H9 (cell line): ENCODE measurements at regions not wholly inside any gene's neighbourhood (a gene's known extent, or its start where the extent isn't known, plus 50 kb on each side); places are given as distances from the start of the nearest gene placed in this dataset.

ENCODE experiments used
- DNase-seq: peaks from one replicate; pipeline ENCODE4 v3.0.0-alpha.2; 2017
- H2AFZ ChIP-seq: one replicate; pipeline ENCODE4 v1.6.1; 2013; ENCODE audit warnings: mild to moderate bottlenecking, low read length, control low read depth, moderate library complexity
- H2AK5ac ChIP-seq: 2 replicates; pipeline ENCODE4 v1.6.1; 2013; ENCODE audit warnings: low read length, control low read depth, mixed read lengths; ENCODE audit not compliant: insufficient read length
- H2BK120ac ChIP-seq: one replicate; pipeline ENCODE4 v1.6.1; 2013; ENCODE audit warnings: low read depth, mild to moderate bottlenecking, low read length, control low read depth, inconsistent platforms; ENCODE audit not compliant: poor library complexity, severe bottlenecking
- H2BK12ac ChIP-seq: 2 replicates; pipeline ENCODE4 v1.6.1; 2013; ENCODE audit warnings: low read length, control low read depth, mixed read lengths, low read depth; ENCODE audit not compliant: insufficient read length
- H2BK15ac ChIP-seq: 2 replicates; pipeline ENCODE4 v1.6.1; 2013; ENCODE audit warnings: low read depth, low read length, control low read depth
- H2BK20ac ChIP-seq: one replicate; pipeline ENCODE4 v1.6.1; 2013; ENCODE audit warnings: low read depth, mild to moderate bottlenecking, low read length, control low read depth, inconsistent platforms; ENCODE audit not compliant: poor library complexity, severe bottlenecking
- H2BK5ac ChIP-seq: 2 replicates; pipeline ENCODE4 v1.6.1; 2013; ENCODE audit warnings: low read length, control low read depth, mixed read lengths; ENCODE audit not compliant: insufficient read length
- H3K14ac ChIP-seq: 2 replicates; pipeline ENCODE4 v1.6.1; 2013; ENCODE audit warnings: low read length, control low read depth; ENCODE audit not compliant: insufficient read depth
- H3K18ac ChIP-seq: 2 replicates; pipeline ENCODE4 v1.6.1; 2013; ENCODE audit warnings: low read depth, mild to moderate bottlenecking, mixed read lengths, low read length, control low read depth; ENCODE audit not compliant: insufficient read length
- H3K23ac ChIP-seq: 2 replicates; pipeline ENCODE4 v1.6.1; 2013; ENCODE audit warnings: low read length, control low read depth, mixed read lengths, low read depth; ENCODE audit not compliant: insufficient read length
- H3K23me2 ChIP-seq: 2 replicates; pipeline ENCODE4 v1.6.1; 2013; ENCODE audit warnings: low read depth, mild to moderate bottlenecking, mixed read lengths, low read length, control low read depth; ENCODE audit not compliant: insufficient read length, poor library complexity, severe bottlenecking
- H3K27ac ChIP-seq: 2 replicates; pipeline ENCODE4 v1.5.1; 2013; ENCODE audit warnings: low read length, control low read depth, mixed read lengths, low read depth; ENCODE audit not compliant: insufficient read length
- H3K27me3 ChIP-seq: 2 replicates; pipeline ENCODE4 v1.6.1; 2013; ENCODE audit warnings: low read length, control low read depth, inconsistent platforms; ENCODE audit not compliant: insufficient read depth
- H3K4ac ChIP-seq: 2 replicates; pipeline ENCODE4 v1.6.1; 2013; ENCODE audit warnings: low read depth, mild to moderate bottlenecking, control low read depth, inconsistent platforms, low read length, moderate library complexity
- H3K4me1 ChIP-seq: 2 replicates; pipeline ENCODE4 v1.6.1; 2013; ENCODE audit warnings: low read length, control low read depth, inconsistent platforms; ENCODE audit not compliant: insufficient read depth
- H3K4me2 ChIP-seq: 2 replicates; pipeline ENCODE4 v1.6.1; 2013; ENCODE audit warnings: low read length, control low read depth, mixed read lengths; ENCODE audit not compliant: insufficient read length, insufficient read depth
- H3K56ac ChIP-seq: 2 replicates; pipeline ENCODE4 v1.6.1; 2013; ENCODE audit warnings: low read depth, mild to moderate bottlenecking, mixed read lengths, low read length, control low read depth; ENCODE audit not compliant: insufficient read length
- H3K79me1 ChIP-seq: 2 replicates; pipeline ENCODE4 v1.6.1; 2013; ENCODE audit warnings: low read depth, mild to moderate bottlenecking, moderate library complexity, low read length, control low read depth, inconsistent platforms; ENCODE audit not compliant: insufficient read depth, poor library complexity, severe bottlenecking
- H3K79me2 ChIP-seq: 2 replicates; pipeline ENCODE4 v1.6.1; 2013; ENCODE audit warnings: low read length, control low read depth, inconsistent platforms; ENCODE audit not compliant: insufficient read depth
- H3K9ac ChIP-seq: 2 replicates; pipeline ENCODE4 v1.6.1; 2013; ENCODE audit warnings: low read length, control low read depth, mixed read lengths; ENCODE audit not compliant: insufficient read length; ENCODE audit errors: extremely low read depth
- H3K9me3 ChIP-seq: one replicate; pipeline ENCODE4 v1.6.1; 2013; ENCODE audit warnings: low read depth, low read length, inconsistent platforms; ENCODE audit not compliant: control insufficient read depth
- H3T11ph ChIP-seq: one replicate; pipeline ENCODE4 v1.6.1; 2013; ENCODE audit warnings: mild to moderate bottlenecking, low read length, control low read depth, inconsistent platforms
- H4K20me1 ChIP-seq: one replicate; pipeline ENCODE4 v1.6.1; 2013; ENCODE audit not compliant: control insufficient read depth, insufficient read length, insufficient read depth
- H4K5ac ChIP-seq: 2 replicates; pipeline ENCODE4 v1.6.1; 2013; ENCODE audit warnings: low read depth, mild to moderate bottlenecking, mixed read lengths, low read length, control low read depth; ENCODE audit not compliant: insufficient read length
- H4K8ac ChIP-seq: replicated peaks from 2 replicates; pipeline ENCODE4 v1.6.1; 2013; ENCODE audit warnings: low read length, control low read depth, mixed read lengths, low read depth; ENCODE audit not compliant: insufficient read length
- H4K91ac ChIP-seq: 2 replicates; pipeline ENCODE4 v1.6.1; 2013; ENCODE audit warnings: low read depth, mild to moderate bottlenecking, moderate library complexity, mixed read lengths, low read length, control low read depth; ENCODE audit not compliant: insufficient read length
- H3K27ac Mint-ChIP-seq, 3 experiments: 2 replicates in 2 of 3; 3 replicates in 1 of 3; pipeline ENCODE4 v1.8.0; 2020 to 2021; ENCODE audit warnings: mixed read lengths in 3 of 3, mild to moderate bottlenecking in 1 of 3, moderate library complexity in 1 of 3
- H3K27me3 Mint-ChIP-seq: 2 replicates; pipeline ENCODE4 v1.8.0; 2021; ENCODE audit warnings: low read depth, mild to moderate bottlenecking, moderate library complexity, mixed read lengths
- H3K36me3 Mint-ChIP-seq, 3 experiments: 2 replicates in 2 of 3; 3 replicates in 1 of 3; pipeline ENCODE4 v1.8.0; 2020 to 2021; ENCODE audit warnings: low read depth in 3 of 3, mixed read lengths in 3 of 3; ENCODE audit not compliant: insufficient read depth in 1 of 3
- H3K4me1 Mint-ChIP-seq, 2 experiments: 2 replicates each; pipeline ENCODE4 v1.8.0; 2020; ENCODE audit warnings: mixed read lengths in 2 of 2
- H3K4me3 Mint-ChIP-seq, 2 experiments: 2 replicates in 1 of 2; 3 replicates in 1 of 2; pipeline ENCODE4 v1.8.0; 2020 to 2021; ENCODE audit warnings: mild to moderate bottlenecking in 2 of 2, mixed read lengths in 2 of 2, moderate library complexity in 1 of 2
- H3K9me3 Mint-ChIP-seq, 2 experiments: 2 replicates in 1 of 2; 3 replicates in 1 of 2; pipeline ENCODE4 v1.8.0; 2020; ENCODE audit warnings: mild to moderate bottlenecking in 2 of 2, mixed read lengths in 2 of 2, moderate library complexity in 1 of 2
- TF ChIP-seq, protein P1 (sequence below): fragments of 200-600 bp; sonication (generic); conservative IDR thresholded peaks from 3 replicates; pipeline ENCODE4 v1.8.0; 2021; ENCODE audit warnings: antibody characterized with exemption, mild to moderate bottlenecking

DNA sequence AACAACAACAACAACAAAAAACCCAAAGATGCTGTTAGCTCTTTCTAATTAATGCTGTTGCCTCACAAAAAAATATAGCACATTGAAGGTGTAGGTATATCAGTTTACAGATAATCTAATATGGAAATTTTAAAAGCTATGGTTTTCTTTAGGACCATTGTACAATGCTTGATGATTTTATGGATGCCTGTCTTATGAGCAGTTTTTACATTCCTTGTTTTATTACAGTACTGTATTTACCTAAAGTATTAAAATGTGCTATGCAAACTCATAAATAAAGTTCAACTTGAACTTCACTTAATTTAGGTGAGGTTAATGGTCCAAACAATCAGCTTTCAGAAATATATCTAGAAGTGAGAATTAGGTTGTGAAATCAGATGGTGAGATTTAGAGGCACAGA lies 212.2 kb upstream of the GOLIM4 start:
- Histone ChIP-seq H3K27me3 (no peaks in the 10 kb centered on the region), H2BK12ac (no peak overlapping the region), H3K27ac (no peak overlapping the region), H3K56ac (no peak overlapping the region), H3K23ac (no peak overlapping the region), H2BK5ac (no peak overlapping the region), H4K20me1 (no peaks in the 10 kb centered on the region), H2AFZ (no peak overlapping the region), H3K4ac (no peak overlapping the region), H3K9ac (no peak overlapping the region), H2BK20ac (no peak overlapping the region), H2BK120ac (no peak overlapping the region), H3K4me2 (no peak overlapping the region), H4K8ac (no peak overlapping the region), H3K9me3 (peaks cover 7% of the 10 kb centered on the region), H3K14ac (no peak overlapping the region), H3K79me1 (no peaks in the 10 kb centered on the region), H3K18ac (no peak overlapping the region), H3K23me2 (no peaks in the 10 kb centered on the region), H2AK5ac (no peak overlapping the region), H3K79me2 (no peaks in the 10 kb centered on the region), H3K4me1 (no peaks in the 10 kb centered on the region), H4K5ac (no peak overlapping the region), H3T11ph (no peak overlapping the region), H4K91ac (no peak overlapping the region), H2BK15ac (no peak overlapping the region)
- Mint-ChIP-seq H3K27ac (no peak overlapping the region), H3K4me3 (no peak overlapping the region), H3K36me3 (peaks cover 5 to 17% (median 12%) of the 10 kb centered on the region in 3 experiments; a peak in 6 of 7 replicates), H3K9me3 (peaks cover 16 to 19% of the 10 kb centered on the region in 2 experiments), H3K4me1 (no peaks in the 10 kb centered on the region), H3K27me3 (no peaks in the 10 kb centered on the region)
- DNase-seq, result no peak
- TF ChIP-seq, protein P1, sequence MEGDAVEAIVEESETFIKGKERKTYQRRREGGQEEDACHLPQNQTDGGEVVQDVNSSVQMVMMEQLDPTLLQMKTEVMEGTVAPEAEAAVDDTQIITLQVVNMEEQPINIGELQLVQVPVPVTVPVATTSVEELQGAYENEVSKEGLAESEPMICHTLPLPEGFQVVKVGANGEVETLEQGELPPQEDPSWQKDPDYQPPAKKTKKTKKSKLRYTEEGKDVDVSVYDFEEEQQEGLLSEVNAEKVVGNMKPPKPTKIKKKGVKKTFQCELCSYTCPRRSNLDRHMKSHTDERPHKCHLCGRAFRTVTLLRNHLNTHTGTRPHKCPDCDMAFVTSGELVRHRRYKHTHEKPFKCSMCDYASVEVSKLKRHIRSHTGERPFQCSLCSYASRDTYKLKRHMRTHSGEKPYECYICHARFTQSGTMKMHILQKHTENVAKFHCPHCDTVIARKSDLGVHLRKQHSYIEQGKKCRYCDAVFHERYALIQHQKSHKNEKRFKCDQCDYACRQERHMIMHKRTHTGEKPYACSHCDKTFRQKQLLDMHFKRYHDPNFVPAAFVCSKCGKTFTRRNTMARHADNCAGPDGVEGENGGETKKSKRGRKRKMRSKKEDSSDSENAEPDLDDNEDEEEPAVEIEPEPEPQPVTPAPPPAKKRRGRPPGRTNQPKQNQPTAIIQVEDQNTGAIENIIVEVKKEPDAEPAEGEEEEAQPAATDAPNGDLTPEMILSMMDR, result no peak
